ENCODE measurements at regions not wholly inside any gene's neighbourhood (a gene's known extent, or its start where the extent isn't known, plus 50 kb on each side); places are given as distances from the start of the nearest gene placed in this dataset.

- no peak for DNase-seq
- H3K4me3 ChIP-seq: no peak overlapping the region
- no peaks in the 10 kb centered on the region for H3K27me3 ChIP-seq (ENCODE audit: low read depth)
- H3K9me3 ChIP-seq (replicated peaks): no peaks in the 10 kb centered on the region
- no peak for TF ChIP-seq CTCF (IDR thresholded peaks at IDR 0.05; ENCODE audit: borderline replicate concordance)
- no peak overlapping the region for H3K27ac ChIP-seq (replicated peaks)
- no peaks in the 10 kb centered on the region for H3K36me3 ChIP-seq
- no peaks in the 10 kb centered on the region for H3K4me1 ChIP-seq
- intact Hi-C loops (cut with micrococcal nuclease): no loop called here
These were observed 1325.0 kb upstream of the CDH2 start for GRCh38 chr18:29501952-29502351.

- Histone ChIP-seq H3K4me1 (no peaks in the 10 kb centered on the region), H3K36me3 (no peaks in the 10 kb centered on the region), H3K9me3 (replicated peaks) (peaks cover 7% of the 10 kb centered on the region), H3K4me3 (no peak overlapping the region), H3K27me3 (ENCODE audit: low read depth) (no peaks in the 10 kb centered on the region), H3K27ac (replicated peaks) (no peak overlapping the region)
- TF ChIP-seq CTCF (IDR thresholded peaks at IDR 0.05; ENCODE audit: borderline replicate concordance): no peak
- intact Hi-C loops (cut with micrococcal nuclease): no loop called here
- DNase-seq: no peak
These were observed 1319.3 kb upstream of the CDH2 start for GRCh38 chr18:29496152-29496680.

- TF ChIP-seq CTCF (IDR thresholded peaks at IDR 0.05; ENCODE audit: borderline replicate concordance): no peak
These were observed 1317.4 kb upstream of the CDH2 start for GRCh38 chr18:29494371-29494770.

GRCh38 chr18:29491907-29492306 is 1315.0 kb upstream of the CDH2 start:
- Histone ChIP-seq H3K4me1 (no peaks in the 10 kb centered on the region), H3K9me3 (replicated peaks) (peaks cover 7% of the 10 kb centered on the region), H3K4me3 (no peak overlapping the region), H3K27me3 (ENCODE audit: low read depth) (no peaks in the 10 kb centered on the region), H3K36me3 (no peaks in the 10 kb centered on the region), H3K27ac (replicated peaks) (no peak overlapping the region)
- intact Hi-C loops (cut with micrococcal nuclease): no loop called here
- no peak for DNase-seq
- TF ChIP-seq CTCF (IDR thresholded peaks at IDR 0.05; ENCODE audit: borderline replicate concordance): no peak

More at GRCh38 chr18:29494371-29494770, 1317.4 kb upstream of the CDH2 start:
- no peak for DNase-seq
- H3K4me1 ChIP-seq: no peaks in the 10 kb centered on the region
- H3K27me3 ChIP-seq (ENCODE audit: low read depth): no peaks in the 10 kb centered on the region
- no peak overlapping the region for H3K27ac ChIP-seq (replicated peaks)
- H3K9me3 ChIP-seq (replicated peaks): peaks cover 7% of the 10 kb centered on the region
- intact Hi-C loops (cut with micrococcal nuclease): no loop called here
- no peak overlapping the region for H3K4me3 ChIP-seq
- no peaks in the 10 kb centered on the region for H3K36me3 ChIP-seq

- DNase-seq: no peak
- Histone ChIP-seq H3K4me3 (no peak overlapping the region), H3K27me3 (ENCODE audit: low read depth) (no peaks in the 10 kb centered on the region), H3K27ac (replicated peaks) (no peak overlapping the region), H3K4me1 (no peaks in the 10 kb centered on the region), H3K36me3 (no peaks in the 10 kb centered on the region), H3K9me3 (replicated peaks) (peaks cover 7% of the 10 kb centered on the region)
- no peak for TF ChIP-seq CTCF (IDR thresholded peaks at IDR 0.05; ENCODE audit: borderline replicate concordance)
- intact Hi-C loops (cut with micrococcal nuclease): no loop called here
These were observed 1311.7 kb upstream of the CDH2 start for GRCh38 chr18:29488617-29489016.
